ENCODE measurements at regions not wholly inside any gene's neighbourhood (a gene's known extent, or its start where the extent isn't known, plus 50 kb on each side); places are given as distances from the start of the nearest gene placed in this dataset.

DNA sequence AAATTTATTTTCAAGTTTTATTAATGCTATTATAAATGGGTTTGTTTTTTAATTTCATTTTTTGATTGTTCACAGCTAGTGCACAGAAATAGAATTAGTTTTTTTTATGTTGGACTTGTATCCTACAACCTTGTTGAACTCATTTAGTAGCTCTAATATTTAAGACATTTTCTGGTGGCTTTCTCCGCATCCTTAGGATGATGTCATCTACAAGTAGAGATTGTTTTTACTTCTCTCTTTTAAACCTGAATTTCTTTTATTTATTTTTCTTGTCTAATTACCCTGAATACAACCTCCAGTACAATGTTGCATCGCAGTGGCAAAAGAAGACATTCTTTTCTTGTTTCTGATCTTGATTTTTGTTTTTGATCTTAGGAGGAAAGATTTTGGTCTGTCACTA, 142.6 kb upstream of the PRDM1 start:
- BruUV-seq (replicated peaks): no TSS peak
- H3K4me2 ChIP-seq: no peak overlapping the region
- H3K79me2 ChIP-seq (ENCODE audit: low read depth): no peaks in the 10 kb centered on the region
- no peaks in the 10 kb centered on the region for H4K20me1 ChIP-seq (ENCODE audit: insufficient read depth)
- DNase-seq: no peak
- H3K9me2 ChIP-seq (ENCODE audit: insufficient read depth): no peaks in the 10 kb centered on the region
- CTCF ChIA-PET: no interaction called here
- H3F3A ChIP-seq (ENCODE audit: insufficient read depth, low read depth): no peaks in the 10 kb centered on the region
- no peaks in the 10 kb centered on the region for H3K27me3 ChIP-seq (ENCODE audit: insufficient read depth, low read depth)
- POLR2A ChIA-PET (ENCODE audit: unreplicated experiment): no interaction called here
- no peak for TF ChIP-seq CTCF (conservative IDR thresholded peaks at IDR 0.05)
- no peak for TF ChIP-seq EZH2 (IDR thresholded peaks at IDR 0.05; ENCODE audit: low read depth)
- H3K36me3 ChIP-seq (ENCODE audit: low read depth): no peaks in the 10 kb centered on the region
- intact Hi-C loops (cut with micrococcal nuclease; ENCODE audit: unreplicated experiment): no loop called here
- H3K4me3 ChIP-seq: no peak overlapping the region
- no peaks in the 10 kb centered on the region for H3K9me3 ChIP-seq (ENCODE audit: insufficient read depth, low read depth)
- no peaks in the 10 kb centered on the region for H3K4me1 ChIP-seq (replicated peaks; ENCODE audit: insufficient read depth)
- no peak overlapping the region for H2AFZ ChIP-seq
- H3K27ac ChIP-seq: no peak overlapping the region

DNA sequence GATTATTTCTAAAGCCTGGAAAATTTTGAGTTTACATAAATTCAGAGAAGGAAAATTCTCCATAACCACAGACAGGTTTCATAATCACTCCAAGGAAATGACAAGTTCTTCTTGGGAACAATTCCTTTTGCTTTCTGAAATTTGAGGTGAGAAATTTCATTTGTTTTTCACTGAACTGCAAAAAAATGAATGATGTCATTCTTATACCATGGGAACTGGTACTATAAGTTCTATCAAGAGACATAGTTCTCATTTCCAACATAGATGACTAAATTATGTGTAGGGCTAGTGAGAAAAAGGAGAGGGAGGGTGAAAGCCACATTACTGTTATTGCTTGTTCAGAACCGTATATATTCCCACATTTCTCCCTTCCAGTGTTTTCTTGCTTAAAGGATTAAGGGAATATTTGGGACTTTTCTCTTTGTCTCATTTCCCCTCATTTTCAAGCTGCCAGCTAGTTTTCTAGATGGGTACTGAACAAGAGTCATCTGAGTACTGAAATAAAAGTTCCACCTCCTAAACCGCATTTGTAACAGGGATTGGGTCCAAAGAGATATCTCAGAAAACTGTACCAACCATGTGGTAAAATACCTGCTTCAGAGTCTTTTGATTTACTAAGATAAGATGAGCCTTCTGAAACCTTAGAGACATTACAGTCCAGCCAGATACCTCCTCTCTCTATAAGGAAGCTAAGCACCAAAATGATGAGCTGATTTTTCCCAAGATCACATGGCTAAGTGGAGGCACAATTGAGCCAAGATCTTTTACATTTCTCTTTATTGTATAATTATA, 144.3 kb upstream of the PRDM1 start:
- POLR2A ChIA-PET (ENCODE audit: unreplicated experiment): no interaction called here
- Histone ChIP-seq H2AFZ (no peak overlapping the region), H3K27ac (no peak overlapping the region), H3K27me3 (ENCODE audit: insufficient read depth, low read depth) (no peaks in the 10 kb centered on the region), H3K4me2 (no peak overlapping the region), H3K79me2 (ENCODE audit: low read depth) (no peaks in the 10 kb centered on the region), H3K36me3 (ENCODE audit: low read depth) (no peaks in the 10 kb centered on the region), H3K4me1 (replicated peaks; ENCODE audit: insufficient read depth) (no peaks in the 10 kb centered on the region), H3F3A (ENCODE audit: insufficient read depth, low read depth) (no peaks in the 10 kb centered on the region), H3K4me3 (no peak overlapping the region), H3K9me2 (ENCODE audit: insufficient read depth) (no peaks in the 10 kb centered on the region), H4K20me1 (ENCODE audit: insufficient read depth) (no peaks in the 10 kb centered on the region), H3K9me3 (ENCODE audit: insufficient read depth, low read depth) (no peaks in the 10 kb centered on the region)
- CTCF ChIA-PET: no interaction called here
- no TSS peak for BruUV-seq (replicated peaks)
- TF ChIP-seq EZH2 (IDR thresholded peaks at IDR 0.05; ENCODE audit: low read depth) (no peak), CTCF (conservative IDR thresholded peaks at IDR 0.05) (no peak)
- intact Hi-C loops (cut with micrococcal nuclease; ENCODE audit: unreplicated experiment): no loop called here
- DNase-seq: no peak

DNA sequence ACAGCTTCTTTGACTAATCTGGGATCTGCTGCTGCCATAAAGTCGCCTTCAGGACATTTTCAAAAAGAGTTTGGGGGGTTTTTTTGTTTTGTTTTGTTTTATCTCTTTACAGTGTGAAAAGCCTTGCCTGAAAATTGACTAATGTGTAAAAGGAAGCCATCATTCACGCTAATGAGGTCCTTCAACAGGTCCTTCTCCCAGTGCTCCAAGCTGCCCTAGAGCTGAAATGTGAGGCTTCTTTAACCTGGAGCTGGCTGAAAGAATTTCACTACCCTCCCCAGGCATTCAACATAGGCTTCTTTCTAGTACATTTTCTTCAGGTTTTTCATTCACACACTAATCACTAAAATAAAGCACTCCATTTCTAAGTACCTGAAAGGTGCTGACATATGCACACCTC, 145.1 kb upstream of the PRDM1 start:
- no peaks in the 10 kb centered on the region for H3K4me1 ChIP-seq (replicated peaks; ENCODE audit: insufficient read depth)
- CTCF ChIA-PET: no interaction called here
- no peaks in the 10 kb centered on the region for H3K36me3 ChIP-seq (ENCODE audit: low read depth)
- H4K20me1 ChIP-seq (ENCODE audit: insufficient read depth): no peaks in the 10 kb centered on the region
- H3K79me2 ChIP-seq (ENCODE audit: low read depth): no peaks in the 10 kb centered on the region
- H3F3A ChIP-seq (ENCODE audit: insufficient read depth, low read depth): no peaks in the 10 kb centered on the region
- no peak overlapping the region for H3K27ac ChIP-seq
- intact Hi-C loops (cut with micrococcal nuclease; ENCODE audit: unreplicated experiment): no loop called here
- H3K4me2 ChIP-seq: no peak overlapping the region
- POLR2A ChIA-PET (ENCODE audit: unreplicated experiment): no interaction called here
- H3K4me3 ChIP-seq: no peak overlapping the region
- no peak for DNase-seq
- no peaks in the 10 kb centered on the region for H3K27me3 ChIP-seq (ENCODE audit: insufficient read depth, low read depth)
- TF ChIP-seq CTCF (conservative IDR thresholded peaks at IDR 0.05): no peak
- TF ChIP-seq EZH2 (IDR thresholded peaks at IDR 0.05; ENCODE audit: low read depth): no peak
- H2AFZ ChIP-seq: 0 out of 2 replicates have a peak overlapping the region, but pooled peaks have one; percentile 13
- BruUV-seq (replicated peaks): no TSS peak
- no peaks in the 10 kb centered on the region for H3K9me2 ChIP-seq (ENCODE audit: insufficient read depth)
- no peaks in the 10 kb centered on the region for H3K9me3 ChIP-seq (ENCODE audit: insufficient read depth, low read depth)

All from PC-9 (cell line).